ENCODE measurements at regions not wholly inside any gene's neighbourhood (a gene's known extent, or its start where the extent isn't known, plus 50 kb on each side); places are given as distances from the start of the nearest gene placed in this dataset.

DNA sequence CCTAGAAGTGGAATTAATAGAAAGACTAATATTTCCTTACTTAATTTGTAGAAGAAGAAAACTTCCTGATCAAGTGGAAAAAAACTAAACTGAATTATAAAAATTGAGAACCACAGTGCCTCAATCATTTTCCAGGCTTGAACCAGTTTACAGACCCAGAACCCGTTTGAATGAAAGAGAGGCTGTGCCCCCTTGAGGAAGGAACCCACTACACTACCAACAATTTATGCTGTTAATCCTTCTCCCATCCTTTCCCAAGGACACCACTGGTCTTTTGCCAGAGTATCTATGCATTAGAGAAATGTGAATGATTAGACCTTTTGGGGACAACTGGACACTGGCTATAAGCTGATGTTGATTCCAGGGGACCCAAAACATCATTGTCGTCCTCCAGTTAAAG is 842.6 kb downstream of the TECRL start:
- TF ChIP-seq CTCF (IDR thresholded peaks at IDR 0.05) (no peak), POLR2A (IDR thresholded peaks at IDR 0.05) (no peak)

Measured in esophagus squamous epithelium (tissue), 4 donors.